Hepatocyte (in vitro differentiated cells): ENCODE measurements at regions not wholly inside any gene's neighbourhood (a gene's known extent, or its start where the extent isn't known, plus 50 kb on each side); places are given as distances from the start of the nearest gene placed in this dataset.

Experiments used
- DNase-seq: peaks from one replicate; pipeline ENCODE4 v3.0.0-alpha.2; 2016; ENCODE audit warnings: low spot score
- H2AFZ ChIP-seq: fragments of 200-600 bp; sonication (generic); 2 replicates; pipeline ENCODE4 v1.6.0; 2016; ENCODE audit warnings: antibody characterized with exemption, mild to moderate bottlenecking
- H3K27ac ChIP-seq: fragments of 200-600 bp; sonication (generic); 2 replicates; pipeline ENCODE4 v1.5.1; 2016; ENCODE audit warnings: mild to moderate bottlenecking
- H3K27me3 ChIP-seq: fragments of 200-600 bp; sonication (generic); 2 replicates; pipeline ENCODE4 v1.6.1; 2016
- H3K36me3 ChIP-seq: fragments of 200-600 bp; sonication (generic); replicated peaks from 2 replicates; pipeline ENCODE4 v1.5.1; 2016; ENCODE audit warnings: low read depth; ENCODE audit not compliant: insufficient read depth
- H3K4me1 ChIP-seq: fragments of 200-600 bp; sonication (generic); 2 replicates; pipeline ENCODE4 v1.5.1; 2016; ENCODE audit warnings: mild to moderate bottlenecking, moderate library complexity; ENCODE audit not compliant: insufficient read depth
- H3K4me2 ChIP-seq: fragments of 200-600 bp; sonication (generic); 2 replicates; pipeline ENCODE4 v1.6.0; 2016
- H3K4me3 ChIP-seq: fragments of 200-600 bp; sonication (generic); 2 replicates; pipeline ENCODE4 v1.5.1; 2016; ENCODE audit warnings: mild to moderate bottlenecking
- H3K79me2 ChIP-seq: fragments of 200-600 bp; sonication (generic); 2 replicates; pipeline ENCODE4 v1.6.0; 2017; ENCODE audit warnings: mild to moderate bottlenecking
- H3K9me2 ChIP-seq: fragments of 200-600 bp; sonication (generic); replicated peaks from 2 replicates; pipeline ENCODE4 v1.6.0; 2017; ENCODE audit warnings: mild to moderate bottlenecking; ENCODE audit not compliant: insufficient read depth
- H3K9me3 ChIP-seq: fragments of 200-600 bp; sonication (generic); 2 replicates; pipeline ENCODE4 v1.5.1; 2016; ENCODE audit warnings: low read depth, mild to moderate bottlenecking
- H4K20me1 ChIP-seq: fragments of 200-600 bp; sonication (generic); 2 replicates; pipeline ENCODE4 v1.6.0; 2016; ENCODE audit warnings: mild to moderate bottlenecking; ENCODE audit not compliant: insufficient read depth, poor library complexity, severe bottlenecking
- CTCF ChIP-seq: fragments of 200-600 bp; sonication (generic); IDR thresholded peaks from 2 replicates; pipeline ENCODE4 v1.5.1; 2016; ENCODE audit warnings: antibody characterized with exemption, mild to moderate bottlenecking; ENCODE audit not compliant: poor library complexity
- EZH2 ChIP-seq: fragments of 200-600 bp; sonication (generic); IDR thresholded peaks from 2 replicates; pipeline ENCODE4 v1.6.1; 2016; ENCODE audit warnings: antibody characterized with exemption, mild to moderate bottlenecking, borderline replicate concordance
- EZH2phosphoT487 ChIP-seq: fragments of 200-600 bp; sonication (generic); IDR thresholded peaks from one replicate; pipeline ENCODE4 v1.6.1; 2018; ENCODE audit warnings: antibody characterized with exemption, mild to moderate bottlenecking, low read depth, moderate library complexity; ENCODE audit not compliant: unreplicated experiment, severe bottlenecking
- whole genome bisulfite sequencing: methylation state at CpG from one replicate; pipeline ENCODE4 v1.1.6; 2016; ENCODE audit warnings: low lambda C conversion rate; ENCODE audit errors: missing lambda C conversion rate; 5-methylcytosine and 5-hydroxymethylcytosine counted together

GRCh38 chr3:117217355-117217754 lies 507.8 kb downstream of the TUSC7 start:
- Histone ChIP-seq H3K27ac (no peak overlapping the region), H3K9me2 (no peaks in the 10 kb centered on the region), H3K4me1 (peaks cover 14% of the 10 kb centered on the region), H3K27me3 (no peaks in the 10 kb centered on the region), H4K20me1 (no peaks in the 10 kb centered on the region), H3K36me3 (no peaks in the 10 kb centered on the region), H3K79me2 (no peaks in the 10 kb centered on the region), H2AFZ (no peak overlapping the region), H3K4me2 (no peak overlapping the region), H3K9me3 (no peaks in the 10 kb centered on the region), H3K4me3 (no peak overlapping the region)
- 64% methylated on average over 3 of the region's 3 CpGs for WGBS
- no peak for TF ChIP-seq CTCF
- TF ChIP-seq EZH2 = no peak
- no peak for TF ChIP-seq EZH2phosphoT487
- no peak for DNase-seq

GRCh38 chr3:117217760-117218316 lies 508.3 kb downstream of the TUSC7 start:
- TF ChIP-seq CTCF (no peak), EZH2phosphoT487 (no peak), EZH2 (no peak)
- no peaks in the 10 kb centered on the region for H4K20me1 ChIP-seq

GRCh38 chr3:117218641-117219048 lies 509.1 kb downstream of the TUSC7 start:
- TF ChIP-seq EZH2 (no peak), EZH2phosphoT487 (no peak), CTCF (no peak)
- Histone ChIP-seq H3K4me2 (peak overlapping the region; percentile 43), H3K9me2 (no peaks in the 10 kb centered on the region), H3K79me2 (no peaks in the 10 kb centered on the region), H3K4me3 (no peak overlapping the region), H3K27ac (no peak overlapping the region), H4K20me1 (no peaks in the 10 kb centered on the region), H3K36me3 (no peaks in the 10 kb centered on the region), H3K9me3 (no peaks in the 10 kb centered on the region), H2AFZ (peak overlapping the region; percentile 19), H3K4me1 (peaks cover 14% of the 10 kb centered on the region), H3K27me3 (no peaks in the 10 kb centered on the region)
- WGBS = 35% methylated on average over 3 of the region's 3 CpGs
- no peak for DNase-seq

More at GRCh38 chr3:117217760-117218316, 508.3 kb downstream of the TUSC7 start:
- Histone ChIP-seq H3K9me2 (no peaks in the 10 kb centered on the region), H3K4me2 (no peak overlapping the region), H3K27me3 (no peaks in the 10 kb centered on the region), H3K36me3 (no peaks in the 10 kb centered on the region), H3K27ac (no peak overlapping the region), H3K4me1 (peaks cover 14% of the 10 kb centered on the region), H3K4me3 (no peak overlapping the region), H3K9me3 (no peaks in the 10 kb centered on the region), H3K79me2 (no peaks in the 10 kb centered on the region), H2AFZ (no peak overlapping the region)
- no peak for DNase-seq
- WGBS = 84% methylated on average over 5 of the region's 5 CpGs

GRCh38 chr3:117219296-117219695 lies 509.7 kb downstream of the TUSC7 start:
- WGBS = 84% methylated on average over 2 of the region's 2 CpGs
- no peak overlapping the region for H3K4me3 ChIP-seq

More at GRCh38 chr3:117219296-117219695, 509.7 kb downstream of the TUSC7 start:
- peaks cover 14% of the 10 kb centered on the region for H3K4me1 ChIP-seq
- no peak overlapping the region for H3K27ac ChIP-seq
- no peak for DNase-seq
- H3K4me2 ChIP-seq = peak overlapping the region; percentile 43
- no peaks in the 10 kb centered on the region for H3K9me3 ChIP-seq
- no peak overlapping the region for H2AFZ ChIP-seq
- no peaks in the 10 kb centered on the region for H3K36me3 ChIP-seq
- no peaks in the 10 kb centered on the region for H4K20me1 ChIP-seq
- H3K27me3 ChIP-seq = no peaks in the 10 kb centered on the region
- no peaks in the 10 kb centered on the region for H3K79me2 ChIP-seq
- TF ChIP-seq EZH2phosphoT487 (no peak), EZH2 (no peak), CTCF (no peak)
- H3K9me2 ChIP-seq = no peaks in the 10 kb centered on the region
